Body of pancreas (tissue), 4 donors: ENCODE measurements at regions not wholly inside any gene's neighbourhood (a gene's known extent, or its start where the extent isn't known, plus 50 kb on each side); places are given as distances from the start of the nearest gene placed in this dataset.
A peak's percentile ranks its signal among the peaks of the same experiment; 100 is the strongest.

Experiments used
- ATAC-seq: fragments of 150-250 bp; one replicate; pipeline ENCODE4 v1.9.1; 2016
- DNase-seq, 4 donors: peaks; one replicate each; pipeline ENCODE4 v3.0.0-alpha.2; 2019
- H3K27ac ChIP-seq, 4 donors: fragments of 200-600 bp; sonication (generic); 1 replicate in 3 of 4; 2 replicates in 1 of 4; pipeline versions ENCODE4 v1.5.1 to v1.6.1; 2016 to 2019; ENCODE audit warnings: mild to moderate bottlenecking in 1 of 4, mixed read lengths in 1 of 4, moderate library complexity in 1 of 4
- H3K27me3 ChIP-seq, 2 donors: fragments of 200-600 bp; sonication (generic); one replicate each; pipeline ENCODE4 v1.6.0; 2016; ENCODE audit warnings: mild to moderate bottlenecking in 1 of 2
- H3K36me3 ChIP-seq, 2 donors: fragments of 200-600 bp; sonication (generic); replicated peaks in 1 of 2; 2 replicates each; pipeline ENCODE4 v1.5.1; 2016; ENCODE audit warnings: low read depth in 2 of 2; ENCODE audit not compliant: insufficient read depth in 1 of 2
- H3K4me1 ChIP-seq: fragments of 200-600 bp; sonication (generic); one replicate; pipeline ENCODE4 v1.6.0; 2016
- H3K4me3 ChIP-seq, 2 donors: fragments of 200-600 bp; sonication (generic); 1 replicate in 1 of 2; 2 replicates in 1 of 2; pipeline ENCODE4 v1.5.1; 2016 to 2019
- H3K9me3 ChIP-seq, 3 donors: fragments of 200-600 bp; sonication (generic); 1 replicate in 2 of 3; 2 replicates in 1 of 3; pipeline ENCODE4 v1.5.1; 2016
- CTCF ChIP-seq, 7 experiments: fragments of 450-650 bp in 4 of 7; fragments of 200-600 bp in 3 of 7; sonication (generic) in 3 of 7; IDR thresholded peaks; one replicate each; pipeline ENCODE4 v1.5.1; 2016 to 2019; ENCODE audit warnings: antibody characterized with exemption in 7 of 7
- POLR2A ChIP-seq, 3 donors: fragments of 450-650 bp; IDR thresholded peaks; one replicate each; pipeline ENCODE4 v1.6.1; 2016; ENCODE audit warnings: antibody characterized with exemption in 3 of 3, mild to moderate bottlenecking in 2 of 3
- WGBS, 2 donors: methylation state at CpG; one replicate each; pipeline ENCODE4 v1.1.5; 2017; 5-methylcytosine and 5-hydroxymethylcytosine counted together
- intact Hi-C: fragments of 100-400 bp; cut with DNase I; formaldehyde crosslinking; loops from one replicate; pipeline ENCODE4 v1.15.1; 2023

- Histone ChIP-seq H3K4me3 (no peak overlapping the region), H3K9me3 (no peaks in the 10 kb centered on the region), H3K27me3 (no peaks in the 10 kb centered on the region), H3K36me3 (no peaks in the 10 kb centered on the region), H3K27ac (no peak overlapping the region), H3K4me1 (no peaks in the 10 kb centered on the region)
- no peak for TF ChIP-seq POLR2A (IDR thresholded peaks at IDR 0.05)
- TF ChIP-seq CTCF (IDR thresholded peaks at IDR 0.05): no peak
- ATAC-seq (no peak), DNase-seq (peak in 2 of 4 donors; percentile 2 to 5)
- 25 to 28% methylated on average over 5 of the region's 5 CpGs for WGBS, 2 donors
- intact Hi-C loops: no loop called here
These were observed 209.3 kb upstream of the PPFIA2 start for GRCh38 chr12:81968421-81968820.

- H3K27me3 ChIP-seq: no peaks in the 10 kb centered on the region
- no peaks in the 10 kb centered on the region for H3K4me1 ChIP-seq
- no peak for ATAC-seq
- DNase-seq: no peak
- no peak overlapping the region for H3K4me3 ChIP-seq
- intact Hi-C loops: no loop called here
- TF ChIP-seq CTCF (IDR thresholded peaks at IDR 0.05) (no peak), POLR2A (IDR thresholded peaks at IDR 0.05) (no peak)
- H3K36me3 ChIP-seq: no peaks in the 10 kb centered on the region
- WGBS, 2 donors: 62 to 70% methylated on average over 1 of the region's 1 CpG
- no peak overlapping the region for H3K27ac ChIP-seq
- no peaks in the 10 kb centered on the region for H3K9me3 ChIP-seq
These were observed 204.5 kb upstream of the PPFIA2 start for GRCh38 chr12:81963636-81964035.

- no peak for ATAC-seq
- Histone ChIP-seq H3K27ac (no peak overlapping the region), H3K9me3 (no peaks in the 10 kb centered on the region), H3K4me1 (no peaks in the 10 kb centered on the region), H3K36me3 (no peaks in the 10 kb centered on the region), H3K4me3 (no peak overlapping the region), H3K27me3 (no peaks in the 10 kb centered on the region)
- intact Hi-C loops: no loop called here
- TF ChIP-seq CTCF (IDR thresholded peaks at IDR 0.05): no peak
- TF ChIP-seq POLR2A (IDR thresholded peaks at IDR 0.05): no peak
- WGBS, 2 donors: 90 to 91% methylated on average over 7 of the region's 7 CpGs
- no peak for DNase-seq
These were observed 203.9 kb upstream of the PPFIA2 start for GRCh38 chr12:81963026-81963425.

GRCh38 chr12:81962126-81962856, 203.1 kb upstream of the PPFIA2 start:
- no peak for DNase-seq
- Histone ChIP-seq H3K9me3 (no peaks in the 10 kb centered on the region), H3K4me1 (no peaks in the 10 kb centered on the region), H3K27ac (no peak overlapping the region), H3K36me3 (no peaks in the 10 kb centered on the region), H3K27me3 (no peaks in the 10 kb centered on the region), H3K4me3 (no peak overlapping the region)
- WGBS, 2 donors: 74 to 89% methylated on average over 4 of the region's 4 CpGs
- intact Hi-C loops: no loop called here
- ATAC-seq: no peak
- TF ChIP-seq CTCF (IDR thresholded peaks at IDR 0.05): no peak
- no peak for TF ChIP-seq POLR2A (IDR thresholded peaks at IDR 0.05)

GRCh38 chr12:81958406-81958805, 199.3 kb upstream of the PPFIA2 start:
- no peaks in the 10 kb centered on the region for H3K4me1 ChIP-seq
- H3K9me3 ChIP-seq: no peaks in the 10 kb centered on the region
- 41 to 54% methylated on average over 1 of the region's 1 CpG for WGBS, 2 donors
- intact Hi-C loops: no loop called here
- no peaks in the 10 kb centered on the region for H3K27me3 ChIP-seq
- DNase-seq (no peak), ATAC-seq (no peak)
- no peaks in the 10 kb centered on the region for H3K36me3 ChIP-seq
- H3K27ac ChIP-seq: no peak overlapping the region
- no peak overlapping the region for H3K4me3 ChIP-seq
- TF ChIP-seq POLR2A (IDR thresholded peaks at IDR 0.05) (no peak), CTCF (IDR thresholded peaks at IDR 0.05) (no peak)
